Keratinocyte (primary cell): ENCODE measurements at regions not wholly inside any gene's neighbourhood (a gene's known extent, or its start where the extent isn't known, plus 50 kb on each side); places are given as distances from the start of the nearest gene placed in this dataset.

ENCODE experiments used
- CTCF ChIP-seq, 3 experiments: IDR thresholded peaks in 1 of 3; conservative IDR thresholded peaks in 1 of 3; optimal IDR thresholded peaks in 1 of 3; 2 replicates in 2 of 3; 3 replicates in 1 of 3; pipeline versions ENCODE3 to v1.5.1; 2011; ENCODE audit warnings: low read length in 3 of 3, mild to moderate bottlenecking in 3 of 3, moderate library complexity in 2 of 3, control low read depth in 1 of 3, inconsistent platforms in 1 of 3; ENCODE audit not compliant: insufficient read depth in 2 of 3; ENCODE audit errors: extremely low read depth in 1 of 3
- EZH2 ChIP-seq: IDR thresholded peaks from one replicate; pipeline ENCODE4 v1.6.1; 2012; ENCODE audit warnings: inconsistent platforms, mild to moderate bottlenecking, low read length, moderate library complexity

- TF ChIP-seq CTCF (optimal IDR thresholded peaks at IDR 0.05 in 1 of 3, IDR thresholded peaks at IDR 0.05 in 1 of 3, conservative IDR thresholded peaks at IDR 0.05 in 1 of 3; ENCODE audit: extremely low read depth in 1 of 3, insufficient read depth in 2 of 3, low read length in 3 of 3): no peak
- no peak for TF ChIP-seq EZH2
Observed at GRCh38 chr10:129244757-129245156, 222.3 kb upstream of the MGMT start.
